ENCODE measurements at regions not wholly inside any gene's neighbourhood (a gene's known extent, or its start where the extent isn't known, plus 50 kb on each side); places are given as distances from the start of the nearest gene placed in this dataset.

- TF ChIP-seq SP3 (tag by site-specific recombination; IDR thresholded peaks at IDR 0.05) (no peak), ZNF266 (tag by site-specific recombination; IDR thresholded peaks at IDR 0.05; ENCODE audit: low read depth) (no peak), ZNF16 (tag by site-specific recombination; IDR thresholded peaks at IDR 0.05; ENCODE audit: low read depth) (no peak), ZBTB8A (tag by site-specific recombination; IDR thresholded peaks at IDR 0.05) (no peak), ZNF707 (tag by site-specific recombination; IDR thresholded peaks at IDR 0.05) (no peak), ZNF843 (tag by site-specific recombination; IDR thresholded peaks at IDR 0.05) (no peak), REPIN1 (tag by site-specific recombination; IDR thresholded peaks at IDR 0.05; ENCODE audit: low read depth) (no peak)
Observed at GRCh38 chr5:127236254-127236653, 54.3 kb upstream of the MEGF10 start (continued).

Data from HEK293 (cell line).